Fibroblast of mammary gland (primary cell): ENCODE measurements at regions not wholly inside any gene's neighbourhood (a gene's known extent, or its start where the extent isn't known, plus 50 kb on each side); places are given as distances from the start of the nearest gene placed in this dataset.
A peak's percentile ranks its signal among the peaks of the same experiment; 100 is the strongest.

Source experiments
- DNase-seq: peaks from one replicate; pipeline ENCODE4 v3.0.0-alpha.2; 2010; ENCODE audit warnings: low read depth
- H3K4me3 ChIP-seq: 2 replicates; pipeline ENCODE4 v1.5.1; 2011; ENCODE audit warnings: low read depth, mild to moderate bottlenecking, low read length, moderate library complexity; ENCODE audit not compliant: control insufficient read depth
- TF ChIP-seq, protein P1 (sequence below): conservative IDR thresholded peaks from 2 replicates; pipeline ENCODE4 v1.5.1; 2011; ENCODE audit warnings: low read depth, low read length, inconsistent platforms; ENCODE audit not compliant: control insufficient read depth, insufficient read depth

DNA sequence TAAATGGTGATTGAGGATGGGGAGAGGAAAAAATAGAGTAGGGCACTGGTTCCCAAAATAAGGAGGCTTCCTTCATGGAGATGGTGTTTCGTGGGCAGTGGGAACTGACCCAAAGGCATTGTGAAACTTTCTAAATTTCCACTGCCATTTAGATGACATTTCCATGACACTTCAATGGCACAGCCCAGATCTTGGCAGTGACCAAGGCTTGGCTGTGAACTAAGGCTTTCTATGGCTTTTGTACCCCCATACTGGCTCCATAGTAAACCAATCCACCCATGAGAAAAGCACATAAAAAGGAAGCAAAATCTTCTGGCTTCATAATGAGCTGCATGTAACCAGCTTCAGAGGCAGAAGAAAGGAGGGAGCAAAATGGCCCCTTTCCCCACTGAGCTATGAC lies 321.0 kb upstream of the TLE4 start:
- H3K4me3 ChIP-seq, result no peak overlapping the region
- TF ChIP-seq, protein P1, sequence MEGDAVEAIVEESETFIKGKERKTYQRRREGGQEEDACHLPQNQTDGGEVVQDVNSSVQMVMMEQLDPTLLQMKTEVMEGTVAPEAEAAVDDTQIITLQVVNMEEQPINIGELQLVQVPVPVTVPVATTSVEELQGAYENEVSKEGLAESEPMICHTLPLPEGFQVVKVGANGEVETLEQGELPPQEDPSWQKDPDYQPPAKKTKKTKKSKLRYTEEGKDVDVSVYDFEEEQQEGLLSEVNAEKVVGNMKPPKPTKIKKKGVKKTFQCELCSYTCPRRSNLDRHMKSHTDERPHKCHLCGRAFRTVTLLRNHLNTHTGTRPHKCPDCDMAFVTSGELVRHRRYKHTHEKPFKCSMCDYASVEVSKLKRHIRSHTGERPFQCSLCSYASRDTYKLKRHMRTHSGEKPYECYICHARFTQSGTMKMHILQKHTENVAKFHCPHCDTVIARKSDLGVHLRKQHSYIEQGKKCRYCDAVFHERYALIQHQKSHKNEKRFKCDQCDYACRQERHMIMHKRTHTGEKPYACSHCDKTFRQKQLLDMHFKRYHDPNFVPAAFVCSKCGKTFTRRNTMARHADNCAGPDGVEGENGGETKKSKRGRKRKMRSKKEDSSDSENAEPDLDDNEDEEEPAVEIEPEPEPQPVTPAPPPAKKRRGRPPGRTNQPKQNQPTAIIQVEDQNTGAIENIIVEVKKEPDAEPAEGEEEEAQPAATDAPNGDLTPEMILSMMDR, result no peak
- no peak for DNase-seq

- no peak overlapping the region for H3K4me3 ChIP-seq
- TF ChIP-seq, protein P1, result peak; percentile 10
- peak; percentile 2 for DNase-seq
These were observed 316.7 kb upstream of the TLE4 start for GRCh38 chr9:79254900-79255650.

- H3K4me3 ChIP-seq, result no peak overlapping the region
- no peak for DNase-seq
- TF ChIP-seq, protein P1, result no peak
These were observed 316.0 kb upstream of the TLE4 start for GRCh38 chr9:79255651-79256260.

GRCh38 chr9:79256691-79257213 lies 315.0 kb upstream of the TLE4 start:
- TF ChIP-seq, protein P1, result no peak
- no peak overlapping the region for H3K4me3 ChIP-seq
- peak; percentile 28 for DNase-seq

- H3K4me3 ChIP-seq, result no peak overlapping the region
- DNase-seq, result no peak
- TF ChIP-seq, protein P1, result no peak
These were observed 314.5 kb upstream of the TLE4 start for GRCh38 chr9:79257228-79257781.

- DNase-seq, result no peak
- H3K4me3 ChIP-seq, result no peak overlapping the region
- TF ChIP-seq, protein P1, result no peak
These were observed 313.9 kb upstream of the TLE4 start for GRCh38 chr9:79257790-79258351.
